ENCODE measurements at regions not wholly inside any gene's neighbourhood (a gene's known extent, or its start where the extent isn't known, plus 50 kb on each side); places are given as distances from the start of the nearest gene placed in this dataset.

DNA sequence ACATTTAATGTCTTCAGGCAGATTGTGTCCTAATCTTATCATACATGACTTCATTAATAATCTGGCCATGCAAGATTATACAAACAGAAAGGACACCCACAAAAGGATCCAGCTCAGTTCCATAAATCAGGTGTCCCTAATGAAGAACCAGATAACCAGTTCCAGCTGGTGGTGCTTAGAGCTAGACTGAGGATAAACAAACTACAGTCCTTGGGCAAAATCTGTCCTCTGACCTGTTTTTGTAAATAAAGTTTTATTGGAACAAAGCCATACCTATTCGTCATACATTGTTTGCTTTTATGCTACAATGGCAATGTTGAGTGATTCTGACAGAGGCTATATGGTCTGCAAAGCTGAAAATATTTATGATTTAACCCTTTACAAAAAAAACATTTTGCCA, 199.5 kb downstream of the MID1IP1 start:
- no peak for TF ChIP-seq TAF1 (conservative IDR thresholded peaks at IDR 0.05)
- TF ChIP-seq, protein P1, sequence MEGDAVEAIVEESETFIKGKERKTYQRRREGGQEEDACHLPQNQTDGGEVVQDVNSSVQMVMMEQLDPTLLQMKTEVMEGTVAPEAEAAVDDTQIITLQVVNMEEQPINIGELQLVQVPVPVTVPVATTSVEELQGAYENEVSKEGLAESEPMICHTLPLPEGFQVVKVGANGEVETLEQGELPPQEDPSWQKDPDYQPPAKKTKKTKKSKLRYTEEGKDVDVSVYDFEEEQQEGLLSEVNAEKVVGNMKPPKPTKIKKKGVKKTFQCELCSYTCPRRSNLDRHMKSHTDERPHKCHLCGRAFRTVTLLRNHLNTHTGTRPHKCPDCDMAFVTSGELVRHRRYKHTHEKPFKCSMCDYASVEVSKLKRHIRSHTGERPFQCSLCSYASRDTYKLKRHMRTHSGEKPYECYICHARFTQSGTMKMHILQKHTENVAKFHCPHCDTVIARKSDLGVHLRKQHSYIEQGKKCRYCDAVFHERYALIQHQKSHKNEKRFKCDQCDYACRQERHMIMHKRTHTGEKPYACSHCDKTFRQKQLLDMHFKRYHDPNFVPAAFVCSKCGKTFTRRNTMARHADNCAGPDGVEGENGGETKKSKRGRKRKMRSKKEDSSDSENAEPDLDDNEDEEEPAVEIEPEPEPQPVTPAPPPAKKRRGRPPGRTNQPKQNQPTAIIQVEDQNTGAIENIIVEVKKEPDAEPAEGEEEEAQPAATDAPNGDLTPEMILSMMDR (IDR thresholded peaks at IDR 0.05; ENCODE audit: low read depth, low read length, missing input control) = no peak
- TF ChIP-seq, protein P2, sequence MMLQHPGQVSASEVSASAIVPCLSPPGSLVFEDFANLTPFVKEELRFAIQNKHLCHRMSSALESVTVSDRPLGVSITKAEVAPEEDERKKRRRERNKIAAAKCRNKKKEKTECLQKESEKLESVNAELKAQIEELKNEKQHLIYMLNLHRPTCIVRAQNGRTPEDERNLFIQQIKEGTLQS (IDR thresholded peaks at IDR 0.05) = no peak
